ENCODE measurements at regions not wholly inside any gene's neighbourhood (a gene's known extent, or its start where the extent isn't known, plus 50 kb on each side); places are given as distances from the start of the nearest gene placed in this dataset.

DNA sequence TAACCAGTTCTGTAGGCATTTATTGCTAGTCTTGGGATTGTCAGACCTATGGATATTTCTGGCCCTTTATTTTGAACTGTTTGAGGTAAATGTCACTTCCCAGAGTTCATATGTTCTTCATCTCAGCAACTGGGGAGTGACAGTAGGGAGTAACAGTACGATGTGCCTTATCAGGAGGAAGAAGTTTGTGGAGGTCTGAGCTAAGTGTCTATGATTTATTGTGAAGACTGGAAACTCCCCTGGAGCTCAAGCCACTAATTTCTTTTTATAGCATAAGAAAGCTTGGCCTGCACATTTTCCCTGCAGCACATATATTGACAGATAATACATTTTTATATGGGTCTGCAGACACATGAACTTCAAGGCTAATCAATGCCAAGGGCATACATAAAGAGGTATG lies 383.8 kb downstream of the GRXCR1 start:
- 15 to 21% methylated on average over 1 of the region's 1 CpG for whole genome bisulfite sequencing, 2 donors
- TF ChIP-seq, protein P1, sequence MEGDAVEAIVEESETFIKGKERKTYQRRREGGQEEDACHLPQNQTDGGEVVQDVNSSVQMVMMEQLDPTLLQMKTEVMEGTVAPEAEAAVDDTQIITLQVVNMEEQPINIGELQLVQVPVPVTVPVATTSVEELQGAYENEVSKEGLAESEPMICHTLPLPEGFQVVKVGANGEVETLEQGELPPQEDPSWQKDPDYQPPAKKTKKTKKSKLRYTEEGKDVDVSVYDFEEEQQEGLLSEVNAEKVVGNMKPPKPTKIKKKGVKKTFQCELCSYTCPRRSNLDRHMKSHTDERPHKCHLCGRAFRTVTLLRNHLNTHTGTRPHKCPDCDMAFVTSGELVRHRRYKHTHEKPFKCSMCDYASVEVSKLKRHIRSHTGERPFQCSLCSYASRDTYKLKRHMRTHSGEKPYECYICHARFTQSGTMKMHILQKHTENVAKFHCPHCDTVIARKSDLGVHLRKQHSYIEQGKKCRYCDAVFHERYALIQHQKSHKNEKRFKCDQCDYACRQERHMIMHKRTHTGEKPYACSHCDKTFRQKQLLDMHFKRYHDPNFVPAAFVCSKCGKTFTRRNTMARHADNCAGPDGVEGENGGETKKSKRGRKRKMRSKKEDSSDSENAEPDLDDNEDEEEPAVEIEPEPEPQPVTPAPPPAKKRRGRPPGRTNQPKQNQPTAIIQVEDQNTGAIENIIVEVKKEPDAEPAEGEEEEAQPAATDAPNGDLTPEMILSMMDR (IDR thresholded peaks at IDR 0.05): no peak
- no peak for TF ChIP-seq POLR2A (IDR thresholded peaks at IDR 0.05)
- intact Hi-C loops (cut with DNase I; ENCODE audit: low total_unique reads): no loop called here
- no peak overlapping the region for H3K4me3 ChIP-seq (ENCODE audit: low read depth, poor library complexity, severe bottlenecking)
- no peak for DNase-seq (ENCODE audit: low spot score in 2 of 2)

DNA sequence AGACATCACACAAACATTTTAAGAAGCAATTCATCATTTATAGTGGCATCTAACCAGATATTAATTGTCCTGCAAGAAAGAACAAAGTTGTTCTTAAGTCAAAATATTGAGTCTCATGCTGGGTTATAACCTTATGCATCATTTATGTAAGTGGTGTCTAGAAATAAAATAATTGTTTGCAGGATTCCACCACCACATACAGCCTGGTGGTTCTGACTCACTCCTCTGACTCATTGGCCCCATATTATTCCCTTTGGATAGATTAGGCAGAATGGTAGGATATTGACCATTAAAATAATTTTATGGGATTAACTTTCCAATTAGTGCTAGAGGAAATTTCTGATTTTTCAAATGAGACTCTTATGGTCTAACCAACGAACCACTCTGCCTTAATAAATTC lies 384.5 kb downstream of the GRXCR1 start:
- intact Hi-C loops (cut with DNase I; ENCODE audit: low total_unique reads): no loop called here
- DNase-seq (ENCODE audit: low spot score in 2 of 2): no peak
- no peak for TF ChIP-seq POLR2A (IDR thresholded peaks at IDR 0.05)
- TF ChIP-seq, protein P1 (IDR thresholded peaks at IDR 0.05): no peak
- 56 to 60% methylated on average over 1 of the region's 1 CpG for WGBS, 2 donors
- H3K4me3 ChIP-seq (ENCODE audit: low read depth, poor library complexity, severe bottlenecking): no peak overlapping the region

DNA sequence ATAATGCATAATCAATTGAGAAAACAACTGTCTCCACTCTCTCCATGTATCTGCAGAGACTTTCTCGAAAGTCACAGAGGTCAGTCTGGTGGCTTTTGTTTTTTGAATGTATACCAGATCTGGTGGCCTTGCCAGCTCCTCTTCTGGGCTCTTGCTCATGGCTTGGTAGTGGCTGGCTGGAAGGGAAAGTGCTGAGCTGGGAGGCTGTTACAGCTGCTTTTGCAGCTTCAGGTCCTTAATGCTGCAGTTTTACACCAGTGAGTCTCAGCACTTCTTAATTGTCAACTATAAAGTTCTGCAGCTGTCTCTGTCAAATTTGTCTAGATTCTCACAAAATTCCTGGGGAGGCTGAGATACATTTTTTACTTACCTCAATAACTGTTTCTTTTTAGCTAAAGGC lies 390.0 kb downstream of the GRXCR1 start:
- no peak overlapping the region for H3K4me3 ChIP-seq (ENCODE audit: low read depth, poor library complexity, severe bottlenecking)
- intact Hi-C loops (cut with DNase I; ENCODE audit: low total_unique reads): no loop called here
- 71 to 79% methylated on average over 1 of the region's 1 CpG for WGBS, 2 donors
- no peak for DNase-seq (ENCODE audit: low spot score in 2 of 2)
- TF ChIP-seq POLR2A (IDR thresholded peaks at IDR 0.05): no peak
- TF ChIP-seq, protein P1 (IDR thresholded peaks at IDR 0.05): no peak

DNA sequence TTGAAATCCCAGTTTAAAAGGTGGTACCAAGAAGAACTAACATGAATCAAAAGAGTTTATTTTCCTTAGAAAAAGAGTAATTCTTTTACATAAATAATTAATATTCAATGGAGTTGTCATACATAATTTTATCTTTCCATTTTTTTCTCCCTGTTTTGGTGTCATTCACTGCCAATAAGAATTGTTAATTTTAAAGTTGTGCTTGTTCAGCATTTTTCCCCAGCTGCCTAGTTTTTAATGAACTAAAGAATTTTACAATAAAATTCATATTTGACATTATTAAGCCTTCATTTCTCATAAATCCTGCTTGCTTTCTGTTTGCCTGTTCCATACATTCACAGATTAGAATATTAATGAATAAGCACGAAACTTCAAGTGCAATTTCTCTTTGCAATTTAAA lies 393.6 kb downstream of the GRXCR1 start:
- TF ChIP-seq, protein P1 (IDR thresholded peaks at IDR 0.05): no peak
- TF ChIP-seq POLR2A (IDR thresholded peaks at IDR 0.05): no peak
- intact Hi-C loops (cut with DNase I; ENCODE audit: low total_unique reads): no loop called here
- DNase-seq (ENCODE audit: low spot score in 2 of 2): no peak
- WGBS, 2 donors: 26 to 60% methylated on average over 1 of the region's 1 CpG
- no peak overlapping the region for H3K4me3 ChIP-seq (ENCODE audit: low read depth, poor library complexity, severe bottlenecking)

DNA sequence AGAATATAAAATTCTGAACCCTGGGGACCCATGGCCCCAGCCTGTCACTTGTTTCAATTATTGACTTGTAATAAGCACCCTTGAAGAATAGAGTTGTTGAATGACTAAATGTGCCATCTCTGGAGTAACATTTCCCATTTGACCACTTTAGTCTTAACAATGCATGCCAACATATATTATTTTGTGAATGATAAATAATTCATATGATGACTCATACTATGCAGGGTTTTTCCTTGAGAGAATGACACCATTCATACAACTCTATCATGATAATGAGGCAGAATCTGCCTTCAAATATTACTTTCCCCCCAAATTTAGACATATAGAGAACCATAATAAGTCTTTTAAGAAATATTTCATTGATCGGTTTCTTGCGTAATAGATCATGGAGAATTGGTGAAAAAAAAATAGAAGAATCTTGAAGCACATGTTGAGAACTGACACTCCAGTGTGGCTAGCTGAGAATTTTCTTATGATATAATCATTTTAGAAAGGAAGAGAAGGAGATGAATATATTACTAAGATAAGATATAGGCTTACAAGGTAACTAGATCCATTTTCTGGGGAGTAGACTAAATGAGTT lies 404.5 kb downstream of the GRXCR1 start:
- WGBS, 2 donors: 95 to 96% methylated on average over 2 of the region's 2 CpGs
- intact Hi-C loops (cut with DNase I; ENCODE audit: low total_unique reads): no loop called here
- TF ChIP-seq POLR2A (IDR thresholded peaks at IDR 0.05): no peak
- TF ChIP-seq, protein P1 (IDR thresholded peaks at IDR 0.05): no peak
- DNase-seq (ENCODE audit: low spot score in 2 of 2): no peak
- no peak overlapping the region for H3K4me3 ChIP-seq (ENCODE audit: low read depth, poor library complexity, severe bottlenecking)

DNA sequence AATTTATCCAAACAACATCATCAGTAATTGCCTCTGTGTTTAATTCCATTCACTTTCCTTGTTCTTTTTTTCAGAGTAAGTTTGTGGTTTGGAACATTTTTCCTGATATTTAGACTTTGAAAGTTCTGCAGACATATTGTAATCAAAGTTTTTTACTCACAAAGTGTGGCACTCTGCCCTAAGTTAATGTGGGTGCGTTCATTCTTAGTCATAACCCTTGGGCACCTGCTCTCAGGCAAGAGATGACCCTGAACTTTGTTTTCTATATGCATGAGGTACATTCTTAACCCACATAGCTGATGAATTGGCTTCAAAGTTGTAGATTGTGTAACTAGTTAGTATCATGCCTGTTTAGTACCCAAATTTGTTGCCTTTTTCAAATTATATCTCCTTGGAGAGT lies 424.3 kb downstream of the GRXCR1 start:
- intact Hi-C loops (cut with DNase I; ENCODE audit: low total_unique reads): no loop called here
- TF ChIP-seq, protein P1 (IDR thresholded peaks at IDR 0.05): no peak
- no peak for TF ChIP-seq POLR2A (IDR thresholded peaks at IDR 0.05)
- H3K4me3 ChIP-seq (ENCODE audit: low read depth, poor library complexity, severe bottlenecking): no peak overlapping the region
- WGBS, 2 donors: 61 to 75% methylated on average over 1 of the region's 1 CpG
- no peak for DNase-seq (ENCODE audit: low spot score in 2 of 2)
